HPDE6-E6E7 (cell line): ENCODE measurements at regions not wholly inside any gene's neighbourhood (a gene's known extent, or its start where the extent isn't known, plus 50 kb on each side); places are given as distances from the start of the nearest gene placed in this dataset.

Source experiments
- DNase-seq: peaks from one replicate; pipeline ENCODE4 v3.0.0; 2011; ENCODE audit warnings: missing footprints; ENCODE audit errors: extremely low spot score

GRCh38 chr7:17481118-17481517 lies 182.7 kb downstream of the AHR start:
- no peak for DNase-seq

- DNase-seq = no peak
Measured at GRCh38 chr7:17485368-17485767, 186.9 kb downstream of the AHR start.

- DNase-seq = no peak
Measured at GRCh38 chr7:17485904-17486303, 187.5 kb downstream of the AHR start.

- DNase-seq = no peak
Measured at GRCh38 chr7:17486835-17487234, 188.4 kb downstream of the AHR start.

GRCh38 chr7:17487343-17487742 lies 188.9 kb downstream of the AHR start:
- DNase-seq = no peak

GRCh38 chr7:17488829-17489228 lies 190.4 kb downstream of the AHR start:
- DNase-seq = no peak

GRCh38 chr7:17489961-17490360 lies 191.5 kb downstream of the AHR start:
- DNase-seq = peak; percentile 65

GRCh38 chr7:17490825-17491224 lies 192.4 kb downstream of the AHR start:
- no peak for DNase-seq

GRCh38 chr7:17492437-17492836 lies 194.0 kb downstream of the AHR start:
- DNase-seq = no peak

GRCh38 chr7:17493446-17493845 lies 195.0 kb downstream of the AHR start:
- no peak for DNase-seq

GRCh38 chr7:17495655-17496394 lies 197.4 kb downstream of the AHR start:
- DNase-seq = no peak

GRCh38 chr7:17497136-17497535 lies 198.7 kb downstream of the AHR start:
- no peak for DNase-seq

GRCh38 chr7:17497549-17498167 lies 199.2 kb downstream of the AHR start:
- no peak for DNase-seq

GRCh38 chr7:17498230-17498629 lies 199.8 kb downstream of the AHR start:
- no peak for DNase-seq

- DNase-seq = no peak
Measured at GRCh38 chr7:17500736-17501135, 202.3 kb downstream of the AHR start.

GRCh38 chr7:17501441-17502212 lies 203.2 kb downstream of the AHR start:
- DNase-seq = no peak

- no peak for DNase-seq
Measured at GRCh38 chr7:17502213-17503060, 204.0 kb downstream of the AHR start.

GRCh38 chr7:17506095-17506494 lies 207.6 kb downstream of the AHR start:
- no peak for DNase-seq

- no peak for DNase-seq
Measured at GRCh38 chr7:17506596-17506995, 208.1 kb downstream of the AHR start.

GRCh38 chr7:17507717-17508116 lies 209.3 kb downstream of the AHR start:
- DNase-seq = no peak

GRCh38 chr7:17512181-17512675 lies 213.8 kb downstream of the AHR start:
- DNase-seq = no peak

GRCh38 chr7:17516771-17517170 lies 218.3 kb downstream of the AHR start:
- DNase-seq = no peak
